Cardiac muscle cell (in vitro differentiated cells and primary cell): ENCODE measurements at regions not wholly inside any gene's neighbourhood (a gene's known extent, or its start where the extent isn't known, plus 50 kb on each side); places are given as distances from the start of the nearest gene placed in this dataset.

ENCODE experiments used
- DNase-seq, 2 donors: peaks; one replicate each; pipeline versions ENCODE4 v3.0.0 to v3.0.0-alpha.2; 2010 to 2017; ENCODE audit warnings: low read depth in 1 of 2, low spot score in 1 of 2
- H3K27ac ChIP-seq: fragments of 200-600 bp; sonication (generic); 2 replicates; pipeline ENCODE4 v1.5.1; 2016
- H3K27me3 ChIP-seq: fragments of 200-600 bp; sonication (generic); 2 replicates; pipeline ENCODE4 v1.6.0; 2016; ENCODE audit warnings: control low read depth
- H3K36me3 ChIP-seq: fragments of 200-600 bp; sonication (generic); 2 replicates; pipeline ENCODE4 v1.5.1; 2016; ENCODE audit warnings: control low read depth
- H3K4me1 ChIP-seq: fragments of 200-600 bp; sonication (generic); 2 replicates; pipeline ENCODE4 v1.8.1; 2017; ENCODE audit warnings: low read depth, mild to moderate bottlenecking, mixed run types
- H3K4me3 ChIP-seq: fragments of 200-600 bp; sonication (generic); 2 replicates; pipeline ENCODE4 v1.5.1; 2016; ENCODE audit warnings: mild to moderate bottlenecking
- H3K9me3 ChIP-seq: fragments of 200-600 bp; sonication (generic); 2 replicates; pipeline ENCODE4 v1.5.1; 2017; ENCODE audit warnings: low read depth, mild to moderate bottlenecking, control low read depth
- CTCF ChIP-seq: IDR thresholded peaks from 2 replicates; pipeline ENCODE4 v1.5.1; 2012; ENCODE audit warnings: low read depth, mild to moderate bottlenecking, low read length

- TF ChIP-seq CTCF = no peak
- H3K4me3 ChIP-seq = no peak overlapping the region
- H3K9me3 ChIP-seq = no peaks in the 10 kb centered on the region
- no peak for DNase-seq
- no peaks in the 10 kb centered on the region for H3K36me3 ChIP-seq
- no peaks in the 10 kb centered on the region for H3K4me1 ChIP-seq
- no peaks in the 10 kb centered on the region for H3K27me3 ChIP-seq
- H3K27ac ChIP-seq = no peak overlapping the region
These were observed 725.8 kb upstream of the KIRREL3 start for GRCh38 chr11:127726367-127726766.

GRCh38 chr11:127723714-127724113, 723.1 kb upstream of the KIRREL3 start:
- H3K4me1 ChIP-seq = no peaks in the 10 kb centered on the region
- TF ChIP-seq CTCF = no peak
- DNase-seq = no peak
- no peaks in the 10 kb centered on the region for H3K9me3 ChIP-seq
- H3K4me3 ChIP-seq = no peak overlapping the region
- H3K27me3 ChIP-seq = no peaks in the 10 kb centered on the region
- no peaks in the 10 kb centered on the region for H3K36me3 ChIP-seq
- H3K27ac ChIP-seq = no peak overlapping the region

GRCh38 chr11:127713226-127713625, 712.7 kb upstream of the KIRREL3 start:
- Histone ChIP-seq H3K4me3 (no peak overlapping the region), H3K36me3 (no peaks in the 10 kb centered on the region), H3K4me1 (no peaks in the 10 kb centered on the region), H3K27ac (no peak overlapping the region), H3K27me3 (no peaks in the 10 kb centered on the region), H3K9me3 (no peaks in the 10 kb centered on the region)
- TF ChIP-seq CTCF = no peak
- DNase-seq = no peak

DNA sequence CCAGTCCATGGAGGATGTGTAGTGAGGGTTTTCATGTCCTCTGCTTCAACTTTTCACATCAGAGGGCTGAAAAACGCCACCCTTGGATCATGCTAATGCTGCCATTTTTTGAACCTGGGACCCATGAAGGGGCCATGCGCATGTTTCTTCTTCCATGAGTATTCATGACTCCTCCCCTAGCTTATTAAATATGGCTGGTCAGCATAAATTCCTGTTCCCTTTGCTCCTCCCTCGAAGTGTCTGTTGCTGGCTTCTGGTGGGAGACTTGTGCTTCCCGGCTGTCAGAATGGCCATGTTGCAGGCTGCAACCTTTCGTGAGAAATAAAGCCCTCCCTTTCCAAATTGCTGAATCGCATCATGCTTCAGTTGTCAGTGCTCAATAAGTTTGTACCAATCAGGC, 711.2 kb upstream of the KIRREL3 start:
- TF ChIP-seq CTCF = no peak
- H3K27me3 ChIP-seq = no peaks in the 10 kb centered on the region
- no peak for DNase-seq
- H3K36me3 ChIP-seq = no peaks in the 10 kb centered on the region
- no peaks in the 10 kb centered on the region for H3K9me3 ChIP-seq
- no peaks in the 10 kb centered on the region for H3K4me1 ChIP-seq
- H3K27ac ChIP-seq = no peak overlapping the region
- no peak overlapping the region for H3K4me3 ChIP-seq

DNA sequence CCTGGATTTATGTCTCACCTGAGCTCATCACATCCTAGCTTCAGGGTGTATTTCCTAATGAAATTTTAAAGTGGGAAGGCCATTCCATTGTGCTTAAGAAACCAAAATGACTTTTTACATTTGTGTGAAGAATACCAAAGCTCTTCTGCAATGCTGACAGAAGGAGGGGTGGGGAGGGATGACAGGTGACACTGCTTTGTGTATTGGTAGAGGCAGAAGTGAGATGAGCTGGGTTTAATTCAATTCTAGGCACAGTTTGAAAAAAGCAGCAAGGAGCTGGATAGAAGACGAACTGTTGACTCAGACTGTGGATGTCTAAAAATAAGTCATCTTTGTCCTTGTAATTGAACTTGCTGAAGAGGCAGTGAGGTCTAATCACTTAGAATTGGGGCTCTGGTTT, 710.3 kb upstream of the KIRREL3 start:
- no peaks in the 10 kb centered on the region for H3K9me3 ChIP-seq
- no peak for TF ChIP-seq CTCF
- H3K27me3 ChIP-seq = no peaks in the 10 kb centered on the region
- no peaks in the 10 kb centered on the region for H3K4me1 ChIP-seq
- no peak overlapping the region for H3K4me3 ChIP-seq
- no peaks in the 10 kb centered on the region for H3K36me3 ChIP-seq
- no peak overlapping the region for H3K27ac ChIP-seq
- DNase-seq = no peak

DNA sequence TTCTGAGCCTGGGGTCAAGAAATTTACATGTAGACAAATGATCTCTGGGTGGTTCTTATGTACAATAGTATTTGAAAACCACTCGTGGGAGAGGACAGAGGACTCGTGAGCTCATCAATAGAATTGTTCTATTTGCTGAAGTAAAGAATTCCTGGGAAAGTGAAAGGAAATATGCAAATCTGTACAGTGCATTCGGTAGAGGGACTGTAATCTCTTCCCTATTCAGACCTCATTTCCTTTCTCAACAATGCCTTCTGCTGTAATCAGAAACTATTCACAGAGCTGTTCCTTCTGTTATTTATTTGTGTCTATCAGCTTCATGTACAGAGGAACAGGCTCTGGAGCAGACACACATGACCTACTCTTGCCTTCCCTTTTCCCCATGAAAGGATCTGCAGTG, 709.4 kb upstream of the KIRREL3 start:
- no peaks in the 10 kb centered on the region for H3K36me3 ChIP-seq
- H3K4me3 ChIP-seq = no peak overlapping the region
- no peaks in the 10 kb centered on the region for H3K9me3 ChIP-seq
- no peaks in the 10 kb centered on the region for H3K27me3 ChIP-seq
- TF ChIP-seq CTCF = no peak
- H3K4me1 ChIP-seq = no peaks in the 10 kb centered on the region
- DNase-seq = no peak
- no peak overlapping the region for H3K27ac ChIP-seq
